Colonic mucosa (tissue), 4 donors: ENCODE measurements at regions not wholly inside any gene's neighbourhood (a gene's known extent, or its start where the extent isn't known, plus 50 kb on each side); places are given as distances from the start of the nearest gene placed in this dataset.

ENCODE experiments used
- DNase-seq: peaks from one replicate; pipeline ENCODE4 v3.0.0-alpha.2; 2020
- H3K27ac ChIP-seq: fragments of 200-600 bp; one replicate; pipeline ENCODE4 v1.8.0; 2021
- H3K27me3 ChIP-seq: fragments of 200-600 bp; one replicate; pipeline ENCODE4 v1.8.0; 2021
- H3K36me3 ChIP-seq: fragments of 200-600 bp; one replicate; pipeline ENCODE4 v1.8.0; 2021
- H3K4me1 ChIP-seq: fragments of 200-600 bp; one replicate; pipeline ENCODE4 v1.8.0; 2021; ENCODE audit warnings: mild to moderate bottlenecking
- H3K4me3 ChIP-seq: fragments of 200-600 bp; one replicate; pipeline ENCODE4 v1.8.0; 2021
- H3K9ac ChIP-seq, 2 donors: one replicate each; pipeline ENCODE4 v1.7.0; 2013; ENCODE audit warnings: control low read depth in 2 of 2, low read depth in 2 of 2, low read length in 2 of 2
- H3K9me3 ChIP-seq: fragments of 200-600 bp; one replicate; pipeline ENCODE4 v1.8.0; 2021
- CTCF ChIP-seq: fragments of 200-600 bp; IDR thresholded peaks from one replicate; pipeline ENCODE4 v1.8.0; 2022; ENCODE audit warnings: antibody characterized with exemption, mild to moderate bottlenecking
- intact Hi-C: fragments of 100-400 bp; cut with DNase I; formaldehyde crosslinking; loops from one replicate; pipeline ENCODE4 v1.14.1; 2022
- donor health status: healthy.
- donor health status: DM: no; HTN: no; CAD: no.
- donor health status: DM: no; HTN: no; CAD: no.

GRCh38 chr5:163248333-163248732 lies 189.1 kb upstream of the CCNG1 start:
- DNase-seq = no peak
- H3K27ac ChIP-seq = no peak overlapping the region
- H3K4me1 ChIP-seq = no peaks in the 10 kb centered on the region
- no peak overlapping the region for H3K4me3 ChIP-seq
- H3K9me3 ChIP-seq = no peaks in the 10 kb centered on the region
- H3K36me3 ChIP-seq = no peaks in the 10 kb centered on the region
- intact Hi-C loops = no loop called here
- no peak overlapping the region for H3K9ac ChIP-seq
- no peak for TF ChIP-seq CTCF
- H3K27me3 ChIP-seq = no peaks in the 10 kb centered on the region

GRCh38 chr5:163248871-163249270 lies 188.5 kb upstream of the CCNG1 start:
- Histone ChIP-seq H3K4me1 (no peaks in the 10 kb centered on the region), H3K9me3 (no peaks in the 10 kb centered on the region), H3K4me3 (no peak overlapping the region), H3K36me3 (no peaks in the 10 kb centered on the region), H3K27ac (no peak overlapping the region), H3K27me3 (no peaks in the 10 kb centered on the region), H3K9ac (no peak overlapping the region)
- no peak for TF ChIP-seq CTCF
- DNase-seq = no peak
- intact Hi-C loops = no loop called here

GRCh38 chr5:163252950-163253349 lies 184.4 kb upstream of the CCNG1 start:
- no peak overlapping the region for H3K9ac ChIP-seq
- intact Hi-C loops = no loop called here
- TF ChIP-seq CTCF = no peak
- H3K4me1 ChIP-seq = no peaks in the 10 kb centered on the region
- no peak overlapping the region for H3K4me3 ChIP-seq
- no peak overlapping the region for H3K27ac ChIP-seq
- H3K9me3 ChIP-seq = no peaks in the 10 kb centered on the region
- H3K27me3 ChIP-seq = no peaks in the 10 kb centered on the region
- no peak for DNase-seq
- H3K36me3 ChIP-seq = no peaks in the 10 kb centered on the region

- Histone ChIP-seq H3K9me3 (no peaks in the 10 kb centered on the region), H3K36me3 (no peaks in the 10 kb centered on the region), H3K9ac (no peak overlapping the region), H3K4me1 (no peaks in the 10 kb centered on the region), H3K27me3 (no peaks in the 10 kb centered on the region), H3K27ac (no peak overlapping the region), H3K4me3 (no peak overlapping the region)
- no peak for TF ChIP-seq CTCF
- intact Hi-C loops = no loop called here
- no peak for DNase-seq
These were observed 177.9 kb upstream of the CCNG1 start for GRCh38 chr5:163259495-163259894.

GRCh38 chr5:163260471-163260870 lies 176.9 kb upstream of the CCNG1 start:
- TF ChIP-seq CTCF = no peak

GRCh38 chr5:163260961-163261360 lies 176.4 kb upstream of the CCNG1 start:
- DNase-seq = no peak
- Histone ChIP-seq H3K36me3 (no peaks in the 10 kb centered on the region), H3K9ac (no peak overlapping the region), H3K27me3 (no peaks in the 10 kb centered on the region), H3K4me3 (no peak overlapping the region), H3K4me1 (no peaks in the 10 kb centered on the region), H3K27ac (no peak overlapping the region), H3K9me3 (no peaks in the 10 kb centered on the region)
- intact Hi-C loops = no loop called here
- no peak for TF ChIP-seq CTCF

More at GRCh38 chr5:163260471-163260870, 176.9 kb upstream of the CCNG1 start:
- no peaks in the 10 kb centered on the region for H3K27me3 ChIP-seq
- H3K9ac ChIP-seq = no peak overlapping the region
- H3K4me3 ChIP-seq = no peak overlapping the region
- no peaks in the 10 kb centered on the region for H3K36me3 ChIP-seq
- no peaks in the 10 kb centered on the region for H3K4me1 ChIP-seq
- no peak for DNase-seq
- no peaks in the 10 kb centered on the region for H3K9me3 ChIP-seq
- no peak overlapping the region for H3K27ac ChIP-seq
- intact Hi-C loops = no loop called here
